WTC11 (cell line): ENCODE measurements at regions not wholly inside any gene's neighbourhood (a gene's known extent, or its start where the extent isn't known, plus 50 kb on each side); places are given as distances from the start of the nearest gene placed in this dataset.

Source experiments
- ATAC-seq: fragments of 200-7000 bp; cut with Tn5 transposase; 2 replicates; pipeline ENCODE4 v1.10.0; 2021; ENCODE audit warnings: mild to moderate bottlenecking, moderate library complexity
- CTCF ChIA-PET: fragments of 300-600 bp; sonication (Branson Sonifier 250); formaldehyde crosslinking; loops from one replicate; lab custom pipeline; 2021; ENCODE audit warnings: antibody characterized with exemption; lab: Charles Lee
- POLR2A ChIA-PET: fragments of 350-600 bp; sonication (Branson Sonifier 250); formaldehyde crosslinking; loops from one replicate; lab custom pipeline; 2021; ENCODE audit warnings: antibody characterized with exemption; lab: Charles Lee
- DNase-seq: peaks from one replicate; pipeline ENCODE4 v3.0.0; 2021; ENCODE audit warnings: low spot score
- H3K27ac Mint-ChIP-seq: 2 replicates; pipeline ENCODE4 v1.8.0; 2021; ENCODE audit warnings: mixed read lengths
- H3K27me3 Mint-ChIP-seq: 2 replicates; pipeline ENCODE4 v1.8.0; 2021; ENCODE audit warnings: low read depth, mild to moderate bottlenecking, moderate library complexity, mixed read lengths
- H3K36me3 Mint-ChIP-seq: 2 replicates; pipeline ENCODE4 v1.8.0; 2021; ENCODE audit warnings: mixed read lengths
- H3K4me1 Mint-ChIP-seq: 2 replicates; pipeline ENCODE4 v1.8.0; 2022; ENCODE audit warnings: mixed read lengths
- H3K4me3 Mint-ChIP-seq: 2 replicates; pipeline ENCODE4 v1.8.0; 2021; ENCODE audit warnings: mild to moderate bottlenecking, moderate library complexity, mixed read lengths
- H3K9me3 Mint-ChIP-seq: 2 replicates; pipeline ENCODE4 v1.8.0; 2021; ENCODE audit warnings: mixed read lengths
- AFF4 ChIP-seq: sonication (generic); formaldehyde crosslinking; IDR thresholded peaks from 2 replicates; pipeline ENCODE4 v1.8.1; 2023; ENCODE audit warnings: mild to moderate bottlenecking, missing genetic modification reagents, borderline replicate concordance
- ATF3 ChIP-seq: sonication (generic); formaldehyde crosslinking; conservative IDR thresholded peaks from 2 replicates; pipeline ENCODE4 v1.8.1; 2022; ENCODE audit warnings: mild to moderate bottlenecking, missing genetic modification reagents
- CBFB ChIP-seq: sonication (generic); formaldehyde crosslinking; IDR thresholded peaks from 2 replicates; pipeline ENCODE4 v1.8.1; 2022; ENCODE audit warnings: mild to moderate bottlenecking, low read depth, missing genetic modification reagents
- CREM ChIP-seq: sonication (generic); formaldehyde crosslinking; IDR thresholded peaks from 2 replicates; pipeline ENCODE4 v1.8.1; 2022; ENCODE audit warnings: mild to moderate bottlenecking, missing genetic modification reagents, moderate library complexity
- EMX1 ChIP-seq: fragments of 250-450 bp; sonication (Bioruptor Pico); IDR thresholded peaks from 2 replicates; pipeline ENCODE4 v1.8.0; 2021; ENCODE audit warnings: mild to moderate bottlenecking
- GABPB1 ChIP-seq: sonication (generic); formaldehyde crosslinking; IDR thresholded peaks from 2 replicates; pipeline ENCODE4 v1.8.1; 2023; ENCODE audit warnings: mild to moderate bottlenecking, missing genetic modification reagents
- HMGXB4 ChIP-seq: sonication (generic); formaldehyde crosslinking; IDR thresholded peaks from 2 replicates; pipeline ENCODE4 v1.8.1; 2023; ENCODE audit warnings: mild to moderate bottlenecking, moderate library complexity, missing genetic modification reagents
- JUN ChIP-seq: sonication (generic); formaldehyde crosslinking; IDR thresholded peaks from 2 replicates; pipeline ENCODE4 v1.8.0; 2023; ENCODE audit warnings: mild to moderate bottlenecking, missing genetic modification reagents
- MLX ChIP-seq: sonication (generic); formaldehyde crosslinking; IDR thresholded peaks from 2 replicates; pipeline ENCODE4 v1.8.1; 2023; ENCODE audit warnings: mild to moderate bottlenecking, missing genetic modification reagents, moderate library complexity
- NR1H2 ChIP-seq: sonication (generic); formaldehyde crosslinking; IDR thresholded peaks from 2 replicates; pipeline ENCODE4 v1.9.0; 2021; ENCODE audit warnings: mild to moderate bottlenecking, moderate library complexity, missing genetic modification reagents
- PRDM15 ChIP-seq: sonication (generic); formaldehyde crosslinking; IDR thresholded peaks from 2 replicates; pipeline ENCODE4 v1.8.0; 2022; ENCODE audit warnings: missing genetic modification reagents
- SMAD3 ChIP-seq: sonication (generic); formaldehyde crosslinking; IDR thresholded peaks from 2 replicates; pipeline ENCODE4 v1.8.0; 2022; ENCODE audit warnings: missing genetic modification reagents, mild to moderate bottlenecking, borderline replicate concordance
- SMAD4 ChIP-seq: sonication (generic); formaldehyde crosslinking; IDR thresholded peaks from 2 replicates; pipeline ENCODE4 v1.8.0; 2022; ENCODE audit warnings: mild to moderate bottlenecking, missing genetic modification reagents
- STAT6 ChIP-seq: sonication (generic); formaldehyde crosslinking; conservative IDR thresholded peaks from 2 replicates; pipeline ENCODE4 v1.8.1; 2023; ENCODE audit warnings: mild to moderate bottlenecking, low read depth, missing genetic modification reagents, moderate library complexity
- ZNF396 ChIP-seq: fragments of 250-450 bp; sonication (Bioruptor Pico); IDR thresholded peaks from 2 replicates; pipeline ENCODE4 v1.8.0; 2021; ENCODE audit warnings: mild to moderate bottlenecking, moderate library complexity, borderline replicate concordance
- ZNF423 ChIP-seq: fragments of 250-450 bp; sonication (Bioruptor Pico); IDR thresholded peaks from 2 replicates; pipeline ENCODE4 v2.1.2; 2022; ENCODE audit warnings: mild to moderate bottlenecking, moderate library complexity
- ZNF671 ChIP-seq: fragments of 250-450 bp; sonication (Bioruptor Pico); IDR thresholded peaks from 2 replicates; pipeline ENCODE4 v1.8.0; 2021; ENCODE audit warnings: mild to moderate bottlenecking

- no peaks in the 10 kb centered on the region for H3K27me3 Mint-ChIP-seq
- CTCF ChIA-PET = no interaction called here
- TF ChIP-seq CREM = no peak
- no peak for TF ChIP-seq ZNF423 (CRISPR knock-in tag)
- TF ChIP-seq CBFB (CRISPR knock-in tag) = no peak
- TF ChIP-seq AFF4 = no peak
- no peak for TF ChIP-seq ZNF396 (CRISPR knock-in tag)
- no peak for TF ChIP-seq EMX1 (CRISPR knock-in tag)
- TF ChIP-seq ZNF671 (CRISPR knock-in tag) = no peak
- TF ChIP-seq SMAD4 (CRISPR knock-in tag) = no peak
- TF ChIP-seq NR1H2 (CRISPR knock-in tag) = no peak
- TF ChIP-seq MLX (CRISPR knock-in tag) = no peak
- no peak for TF ChIP-seq JUN
- no peak for TF ChIP-seq SMAD3
- no peak for TF ChIP-seq HMGXB4 (CRISPR knock-in tag)
- no peak for TF ChIP-seq ATF3 (CRISPR knock-in tag)
- no peak for TF ChIP-seq STAT6 (CRISPR knock-in tag)
- no peak for TF ChIP-seq PRDM15 (CRISPR knock-in tag)
- TF ChIP-seq GABPB1 = no peak
- TF ChIP-seq, all 79 proteins: peak for 0
- H3K4me1 Mint-ChIP-seq = 0 out of 2 replicates have a peak, but pooled peaks cover 3% of the 10 kb centered on the region
- DNase-seq (no peak), ATAC-seq (no peak)
- peaks cover 7% of the 10 kb centered on the region; the same call in 1 of the 2 replicates for H3K9me3 Mint-ChIP-seq
- no peaks in the 10 kb centered on the region for H3K36me3 Mint-ChIP-seq
- POLR2A ChIA-PET = no interaction called here
- no peak overlapping the region for H3K4me3 Mint-ChIP-seq
- no peak overlapping the region for H3K27ac Mint-ChIP-seq
Measured at GRCh38 chr13:80605716-80606115, 264.8 kb upstream of the SPRY2 start.
